PC-3 (cell line): ENCODE measurements at regions not wholly inside any gene's neighbourhood (a gene's known extent, or its start where the extent isn't known, plus 50 kb on each side); places are given as distances from the start of the nearest gene placed in this dataset.

Experiments
- EZH2 ChIP-seq: fragments of 300-600 bp; sonication (generic); IDR thresholded peaks from one replicate; pipeline ENCODE4 v1.6.1; 2017; ENCODE audit warnings: antibody characterized with exemption, mild to moderate bottlenecking, low read length; ENCODE audit not compliant: unreplicated experiment
- TF ChIP-seq, protein P1 (sequence below): fragments of 300-600 bp; sonication (generic); conservative IDR thresholded peaks from 2 replicates; pipeline ENCODE4 v1.5.1; 2017; ENCODE audit warnings: antibody characterized with exemption, low read depth, mild to moderate bottlenecking, low read length

DNA sequence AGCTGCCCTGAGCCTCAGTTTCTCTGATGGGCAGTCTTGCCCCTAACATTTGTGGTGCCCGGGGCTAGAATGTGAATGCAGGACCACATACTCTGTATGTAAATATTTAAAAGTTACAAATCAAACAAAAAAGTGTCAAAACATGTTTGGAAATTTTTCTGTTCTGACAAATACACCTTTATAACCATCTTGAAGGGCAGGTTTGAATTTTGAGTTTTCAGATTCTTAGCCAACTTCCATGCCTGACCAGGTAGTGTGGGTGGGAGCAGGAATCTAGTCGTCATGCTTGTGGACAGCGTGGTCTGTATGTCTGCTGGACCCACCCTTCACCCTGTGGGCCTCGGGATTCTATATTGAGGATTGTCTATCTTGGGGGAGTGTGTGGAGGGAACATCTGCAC lies 325.1 kb downstream of the SOX4 start:
- no peak for TF ChIP-seq EZH2
- TF ChIP-seq, protein P1, sequence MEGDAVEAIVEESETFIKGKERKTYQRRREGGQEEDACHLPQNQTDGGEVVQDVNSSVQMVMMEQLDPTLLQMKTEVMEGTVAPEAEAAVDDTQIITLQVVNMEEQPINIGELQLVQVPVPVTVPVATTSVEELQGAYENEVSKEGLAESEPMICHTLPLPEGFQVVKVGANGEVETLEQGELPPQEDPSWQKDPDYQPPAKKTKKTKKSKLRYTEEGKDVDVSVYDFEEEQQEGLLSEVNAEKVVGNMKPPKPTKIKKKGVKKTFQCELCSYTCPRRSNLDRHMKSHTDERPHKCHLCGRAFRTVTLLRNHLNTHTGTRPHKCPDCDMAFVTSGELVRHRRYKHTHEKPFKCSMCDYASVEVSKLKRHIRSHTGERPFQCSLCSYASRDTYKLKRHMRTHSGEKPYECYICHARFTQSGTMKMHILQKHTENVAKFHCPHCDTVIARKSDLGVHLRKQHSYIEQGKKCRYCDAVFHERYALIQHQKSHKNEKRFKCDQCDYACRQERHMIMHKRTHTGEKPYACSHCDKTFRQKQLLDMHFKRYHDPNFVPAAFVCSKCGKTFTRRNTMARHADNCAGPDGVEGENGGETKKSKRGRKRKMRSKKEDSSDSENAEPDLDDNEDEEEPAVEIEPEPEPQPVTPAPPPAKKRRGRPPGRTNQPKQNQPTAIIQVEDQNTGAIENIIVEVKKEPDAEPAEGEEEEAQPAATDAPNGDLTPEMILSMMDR: no peak
